ENCODE measurements at regions not wholly inside any gene's neighbourhood (a gene's known extent, or its start where the extent isn't known, plus 50 kb on each side); places are given as distances from the start of the nearest gene placed in this dataset.
"Not testable (repeated sequence)": the region's sequence is repeated elsewhere in the genome, so short reads cannot be mapped to it uniquely, and the experiment has no call there.

- no peak for DNase-seq
Measured at GRCh38 chr7:83824214-83824613, 175.3 kb upstream of the SEMA3E start.

DNA sequence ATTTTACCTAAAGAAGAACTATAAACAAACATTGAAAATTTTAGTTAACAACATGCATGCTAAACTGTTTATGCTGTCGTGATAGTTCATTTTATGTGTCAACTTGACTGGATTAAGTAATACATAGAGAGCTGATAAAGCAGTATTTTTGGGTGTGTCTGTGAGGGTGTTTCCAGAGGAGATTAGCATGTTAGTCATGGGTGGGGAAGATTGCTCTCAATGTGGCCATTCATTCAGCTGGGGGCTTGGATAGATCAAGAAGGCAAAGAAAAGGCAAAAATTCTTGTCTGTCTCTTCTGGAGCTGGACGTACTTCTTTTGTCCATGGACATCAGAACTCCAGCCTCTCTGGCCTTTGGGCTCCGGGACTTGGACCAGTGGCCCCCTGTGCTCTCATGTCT is 172.9 kb upstream of the SEMA3E start:
- DNase-seq, result no peak

GRCh38 chr7:83820641-83821040 is 171.7 kb upstream of the SEMA3E start:
- no peak for DNase-seq

DNA sequence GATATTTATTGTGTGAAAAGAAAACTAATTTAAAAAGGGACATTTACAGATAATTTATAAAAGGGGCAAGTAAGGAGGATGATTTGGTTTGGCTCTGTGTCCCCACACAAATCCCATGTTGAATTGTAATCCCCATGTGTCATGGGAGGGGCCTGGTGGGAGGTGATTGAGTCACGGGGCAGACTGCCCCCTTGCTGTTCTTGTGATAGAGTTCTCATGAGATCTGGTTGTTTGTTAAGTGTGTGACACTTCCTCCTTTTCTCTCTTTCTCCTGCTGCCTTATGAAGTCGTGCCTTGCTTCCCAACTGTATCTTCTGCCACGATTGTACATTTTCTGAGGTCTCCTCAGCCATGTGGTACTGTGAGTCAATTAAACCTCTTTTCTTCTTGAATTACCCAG is 171.0 kb upstream of the SEMA3E start:
- no peak for DNase-seq

- no peak for DNase-seq
Measured at GRCh38 chr7:83814480-83814879, 165.5 kb upstream of the SEMA3E start.

DNA sequence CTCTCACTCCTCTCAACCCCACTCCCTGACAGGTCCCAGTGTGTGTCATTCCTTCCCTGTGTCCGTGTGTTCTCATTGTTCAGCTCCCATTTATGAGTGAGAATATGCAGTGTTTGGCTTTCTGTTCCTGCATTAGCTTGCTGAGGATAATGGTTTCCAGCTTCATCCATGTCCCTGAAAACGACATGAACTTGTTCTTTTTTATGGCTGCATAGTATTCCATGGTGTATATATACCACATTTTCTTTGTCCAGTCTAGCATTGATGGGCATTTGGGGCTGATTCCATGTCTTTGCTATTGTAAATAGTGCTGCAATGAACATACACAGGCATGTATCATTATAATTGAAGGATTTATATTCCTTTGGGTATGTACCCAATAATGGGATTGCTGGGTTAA is 163.6 kb upstream of the SEMA3E start:
- not testable (repeated sequence) for DNase-seq

GRCh38 chr7:83808982-83809381 is 160.0 kb upstream of the SEMA3E start:
- no peak for DNase-seq

DNA sequence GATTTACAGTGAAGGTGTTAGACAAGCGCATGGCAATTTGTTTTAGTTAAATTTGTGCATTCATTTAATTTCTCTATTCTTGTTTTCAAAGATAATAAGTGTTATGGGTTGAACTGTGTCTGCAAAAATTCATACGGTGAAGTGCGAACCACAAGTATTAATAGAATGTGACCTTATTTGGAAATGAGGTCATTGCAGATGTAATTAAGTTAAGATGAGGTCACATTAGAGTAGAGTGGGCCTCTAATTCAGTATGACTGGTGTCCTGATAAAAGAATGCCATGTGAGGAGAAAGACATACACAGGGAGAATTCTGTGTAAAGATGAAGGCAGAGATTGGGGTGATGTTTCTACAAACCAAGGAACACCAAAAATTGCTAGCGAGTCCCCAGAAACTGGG is 158.8 kb upstream of the SEMA3E start:
- no peak for DNase-seq

DNA sequence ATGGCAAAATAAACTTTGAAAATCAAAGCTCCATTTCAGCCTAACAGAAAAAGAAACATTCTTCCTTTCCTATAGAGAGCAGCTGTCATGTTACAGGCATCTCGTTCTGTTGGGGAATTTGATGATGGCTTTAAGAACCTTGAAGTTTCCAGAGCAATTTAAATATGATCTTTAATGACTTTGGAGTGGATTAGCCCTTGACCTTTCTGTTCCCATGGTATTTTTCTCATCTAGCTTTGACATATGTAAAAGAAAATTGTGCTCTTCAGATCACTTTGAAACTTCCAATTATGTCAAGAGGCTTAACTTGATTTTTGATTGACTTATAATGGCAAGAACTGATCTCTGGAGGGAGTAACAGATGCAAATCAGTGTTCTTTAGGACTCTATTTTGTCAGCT is 157.6 kb upstream of the SEMA3E start:
- no peak for DNase-seq

DNA sequence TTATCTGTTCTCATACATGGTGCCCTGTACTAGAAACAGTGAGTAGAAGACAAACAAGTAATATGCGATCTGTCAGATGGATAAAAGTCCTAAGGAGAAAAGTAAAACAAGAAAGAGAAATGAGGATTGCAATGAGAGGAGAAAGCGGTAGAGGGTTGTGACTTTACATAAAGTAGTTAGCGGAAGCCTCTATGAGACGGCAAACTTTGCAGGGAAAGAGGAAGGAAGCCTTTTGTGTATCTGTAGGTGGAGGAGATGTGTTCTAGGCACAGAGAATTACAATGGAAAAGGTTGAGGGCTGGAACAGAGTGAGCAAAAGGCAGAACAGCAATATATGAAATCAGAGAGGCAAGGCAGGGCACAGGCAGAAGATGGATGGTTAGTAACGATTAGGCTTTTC is 150.4 kb upstream of the SEMA3E start:
- DNase-seq, result no peak

DNA sequence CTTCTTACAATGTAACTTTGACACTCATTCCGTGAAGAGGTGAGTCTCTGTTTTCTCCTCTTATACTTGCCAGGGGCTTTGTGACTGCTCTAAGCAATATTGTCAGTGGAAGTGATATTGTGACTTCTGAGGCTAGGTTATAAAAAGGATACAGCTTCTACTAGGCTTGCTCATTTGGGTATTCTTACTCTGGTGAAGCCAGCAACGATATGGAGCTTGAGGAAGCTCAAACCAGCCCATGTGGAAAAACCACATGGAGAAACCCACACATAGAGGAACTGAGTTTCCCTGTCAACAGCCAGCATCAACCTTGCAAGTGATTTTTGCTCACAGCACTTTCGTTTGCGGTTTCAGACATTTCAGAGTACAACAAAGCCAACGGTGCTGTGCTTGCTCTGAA is 149.6 kb upstream of the SEMA3E start:
- no peak for DNase-seq

DNA sequence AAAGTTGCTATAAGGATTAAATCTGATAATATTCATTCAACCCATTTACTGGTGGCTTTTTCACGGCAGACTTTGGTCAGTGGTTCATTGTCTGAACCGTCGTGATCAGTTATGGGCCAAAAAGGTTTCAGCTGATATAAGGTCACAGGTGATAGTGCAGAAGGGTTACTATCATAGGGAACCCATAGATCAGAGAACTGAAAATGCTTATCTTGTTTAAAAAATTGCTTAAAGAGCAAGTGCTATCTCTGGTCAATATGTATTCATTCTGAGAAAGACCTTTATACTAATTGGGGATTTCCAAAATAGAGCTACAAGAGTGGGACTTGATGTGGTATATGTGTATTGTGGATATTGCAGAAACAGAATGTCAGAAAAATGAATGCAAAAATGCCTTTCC is 147.8 kb upstream of the SEMA3E start:
- DNase-seq, result no peak

- DNase-seq, result no peak
Measured at GRCh38 chr7:83794829-83795228, 145.9 kb upstream of the SEMA3E start.

DNA sequence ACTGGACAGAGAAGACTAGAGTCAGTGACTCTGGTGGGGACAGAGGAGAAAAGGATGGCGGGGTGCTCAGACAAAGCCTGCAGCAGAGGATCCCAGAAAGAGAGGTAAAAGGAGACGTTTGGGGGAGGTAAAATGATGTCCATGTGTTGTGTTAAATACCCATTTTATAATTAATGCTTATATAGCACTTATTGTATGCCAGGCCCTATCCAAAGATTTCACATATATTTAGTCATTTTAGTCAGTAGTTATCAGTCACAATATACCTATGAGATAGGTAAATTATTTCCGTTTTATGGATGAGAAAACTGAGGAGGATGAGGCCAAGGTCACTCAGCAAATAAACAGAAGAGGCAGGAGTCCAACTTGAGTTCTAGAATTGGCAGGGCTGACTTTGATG is 144.6 kb upstream of the SEMA3E start:
- DNase-seq, result no peak

DNA sequence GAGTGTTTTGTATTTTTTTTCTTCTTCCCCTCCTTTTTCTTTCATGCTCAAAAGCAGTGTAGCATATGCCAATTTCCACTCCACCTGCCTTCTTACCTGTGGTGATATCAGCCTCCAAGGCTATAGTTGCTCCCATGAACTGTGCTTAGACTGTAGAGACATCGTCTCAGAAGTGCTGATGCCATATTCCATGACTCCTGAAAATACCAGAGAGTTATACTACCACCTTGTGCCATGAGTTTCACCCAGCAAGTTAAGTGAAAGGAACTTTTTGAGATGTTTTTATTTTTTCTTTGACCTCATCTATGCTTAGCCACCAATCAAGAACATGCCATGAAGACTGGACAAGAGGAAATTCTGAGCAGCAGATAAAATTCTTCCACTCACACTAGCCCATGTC is 142.8 kb upstream of the SEMA3E start:
- DNase-seq, result no peak

DNA sequence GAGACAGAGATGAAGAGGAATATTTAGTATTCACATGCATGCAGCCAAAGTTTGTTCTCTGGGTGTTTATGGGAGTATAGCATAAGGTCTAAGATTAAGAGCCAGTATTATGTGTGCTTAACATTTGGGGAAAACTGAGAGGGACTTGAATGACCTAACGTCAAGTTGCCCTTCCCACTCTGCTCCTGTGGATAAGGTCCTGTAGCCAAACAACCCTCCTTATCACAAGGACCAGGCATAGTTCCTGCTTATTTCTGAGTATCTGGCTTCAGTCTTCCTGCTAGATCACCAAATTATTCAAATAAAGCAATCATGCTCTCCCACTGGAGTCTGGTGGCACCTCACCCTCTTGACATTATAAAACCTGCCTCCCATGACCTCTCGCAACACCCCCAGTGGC is 137.9 kb upstream of the SEMA3E start:
- no peak for DNase-seq

DNA sequence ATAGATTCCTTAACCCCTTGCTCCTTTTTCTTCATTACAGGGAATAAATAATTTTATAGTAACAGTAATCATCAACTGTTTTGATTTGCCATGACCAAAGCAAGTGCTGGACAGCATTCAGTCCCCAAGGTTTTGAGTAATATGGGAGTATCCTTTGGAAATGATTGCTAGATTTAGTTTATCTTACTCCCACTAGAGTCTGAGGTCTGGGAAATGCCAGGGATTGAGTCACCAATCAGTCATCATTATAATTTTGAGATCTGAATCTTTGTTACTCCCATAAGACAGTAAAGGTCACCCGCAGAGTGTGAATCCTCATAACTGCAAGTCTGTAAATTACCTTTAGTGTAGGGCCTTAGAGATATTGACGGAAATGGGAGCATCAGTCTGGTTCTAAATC is 133.7 kb upstream of the SEMA3E start:
- DNase-seq, result no peak

DNA sequence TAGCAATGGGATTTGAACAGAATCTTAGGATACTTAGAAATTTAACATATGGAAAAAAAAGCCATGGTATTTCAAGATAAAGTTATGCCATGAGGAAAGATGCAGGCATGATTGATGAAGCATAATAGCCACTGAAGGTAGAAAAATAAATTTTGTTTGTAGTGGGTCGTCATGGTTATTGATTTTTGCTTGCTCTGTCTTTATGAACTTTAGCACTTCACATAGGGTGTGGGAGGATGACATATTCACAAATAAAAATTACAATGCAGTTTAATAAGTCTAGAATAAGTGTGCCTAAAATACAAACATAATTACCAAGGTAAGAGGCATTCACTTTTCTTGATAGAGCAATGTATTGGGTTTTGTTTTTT is 129.1 kb upstream of the SEMA3E start:
- DNase-seq, result no peak

GRCh38 chr7:83777406-83778072 is 128.6 kb upstream of the SEMA3E start:
- no peak for DNase-seq

DNA sequence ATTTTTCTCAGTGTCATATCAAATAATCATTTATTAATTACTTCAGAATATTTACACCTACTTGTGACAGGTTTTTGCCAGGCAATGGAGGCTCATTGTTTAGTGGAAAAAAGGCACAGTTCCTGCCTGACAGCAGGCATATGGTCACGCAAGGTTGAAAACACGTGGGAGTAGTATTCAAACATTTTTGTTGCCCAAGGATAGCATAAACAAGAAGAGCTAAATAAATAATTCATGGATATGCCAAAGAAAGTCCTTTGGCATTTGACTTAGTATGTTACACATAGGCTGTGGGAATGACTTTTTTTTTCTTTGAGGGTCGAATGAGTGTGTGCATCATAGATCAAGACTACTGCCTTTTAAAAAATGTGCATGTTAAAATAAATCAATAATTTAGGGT is 120.5 kb upstream of the SEMA3E start:
- DNase-seq, result no peak

DNA sequence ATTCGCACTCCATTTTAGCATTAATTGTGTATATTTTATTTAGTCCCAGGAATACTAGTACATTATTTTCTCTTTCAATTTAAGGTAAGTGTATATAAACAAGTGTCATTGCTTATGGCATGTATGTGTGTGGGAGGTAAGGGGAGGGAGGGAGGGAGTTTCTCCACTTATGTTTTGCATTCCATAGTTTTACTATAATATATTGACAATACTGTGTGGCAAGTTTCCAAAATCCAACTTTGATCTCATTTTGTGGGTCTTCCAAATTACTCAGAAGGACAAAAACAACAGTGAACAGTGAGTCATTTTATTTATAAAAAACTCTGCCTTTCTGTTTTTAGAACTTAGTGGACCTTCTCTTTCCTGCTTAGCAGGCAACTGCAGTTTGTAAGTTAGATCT is 102.3 kb upstream of the SEMA3E start:
- DNase-seq, result no peak

- no peak for DNase-seq
Measured at GRCh38 chr7:83749495-83749894, 100.6 kb upstream of the SEMA3E start.

DNA sequence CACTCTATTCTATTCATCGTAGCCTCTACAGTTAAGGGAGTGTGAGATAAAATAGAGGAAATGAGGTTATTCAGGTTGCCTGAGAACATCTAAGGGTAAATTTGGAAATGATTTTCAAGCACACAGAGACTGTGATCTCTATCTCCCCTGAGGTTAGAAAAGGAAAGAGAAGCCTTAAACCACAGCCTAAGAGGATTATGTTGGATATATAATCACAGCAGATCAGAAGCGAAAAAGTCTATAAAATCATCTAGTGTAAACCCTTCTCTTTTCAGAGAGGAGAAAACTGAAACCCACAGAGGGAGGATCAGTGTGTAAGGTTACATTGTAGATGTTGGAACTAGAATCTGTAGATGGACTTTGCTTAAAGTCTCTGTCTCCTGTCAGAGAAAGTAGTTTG is 90.6 kb upstream of the SEMA3E start:
- DNase-seq, result no peak

DNA sequence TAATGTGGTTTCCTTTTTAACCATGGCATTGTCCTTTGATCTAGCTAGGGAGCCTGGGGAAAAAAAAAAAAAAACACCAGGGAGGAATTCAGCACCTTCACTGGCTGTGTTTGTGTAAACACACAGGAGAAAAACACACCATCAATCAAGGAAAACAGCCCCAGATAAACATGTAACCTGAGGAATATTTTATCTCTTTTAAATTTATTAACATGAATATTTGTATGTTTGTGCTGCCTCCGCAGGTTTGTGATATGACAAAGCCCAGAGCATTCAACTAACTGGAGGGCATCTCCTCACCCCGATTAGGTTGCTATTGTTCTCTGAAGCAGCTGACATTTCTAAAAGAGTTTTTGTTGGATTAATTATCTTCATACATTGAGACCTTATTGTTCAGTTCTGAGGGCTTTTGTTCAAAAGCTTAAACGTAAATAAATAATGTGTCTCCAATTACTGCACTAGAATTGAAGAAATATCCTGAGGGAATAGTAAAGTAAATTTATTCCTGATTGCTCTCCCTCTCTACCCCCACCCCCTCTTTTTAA is 89.4 kb upstream of the SEMA3E start:
- no peak for DNase-seq

DNA sequence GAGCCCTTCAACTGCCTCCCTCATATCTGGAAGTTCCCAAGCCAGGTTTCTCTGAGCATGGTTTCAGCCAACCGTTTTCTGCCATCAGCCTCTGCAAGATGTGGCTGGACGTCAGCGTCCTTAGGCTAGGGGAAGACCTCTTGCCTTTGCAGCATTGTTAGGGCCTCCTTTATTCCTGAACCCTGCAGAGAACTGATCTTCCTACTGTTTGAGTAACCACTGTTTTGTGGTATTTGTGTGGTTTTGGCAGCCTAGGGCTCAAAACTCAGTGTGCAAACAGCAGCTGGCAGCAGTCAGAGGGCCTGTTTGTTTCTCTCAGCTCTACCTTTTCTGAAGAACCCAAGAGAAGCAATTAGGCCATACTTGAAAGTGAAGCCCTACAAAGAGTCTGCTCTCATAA is 83.4 kb upstream of the SEMA3E start:
- DNase-seq, result no peak

- DNase-seq, result no peak
Measured at GRCh38 chr7:83731154-83731553, 82.2 kb upstream of the SEMA3E start.
